HG03066 (cell line): ENCODE measurements at regions not wholly inside any gene's neighbourhood (a gene's known extent, or its start where the extent isn't known, plus 50 kb on each side); places are given as distances from the start of the nearest gene placed in this dataset.

Experiments
- ATAC-seq: cut with Tn5 transposase; IDR thresholded peaks from one replicate; pipeline ENCODE4 v1.9.1; 2021; ENCODE audit warnings: low read depth; ENCODE audit not compliant: unreplicated experiment

GRCh38 chr10:121405096-121405495, 193.1 kb downstream of the FGFR2 start:
- no peak for ATAC-seq

GRCh38 chr10:121405549-121405948, 192.7 kb downstream of the FGFR2 start:
- ATAC-seq = no peak

GRCh38 chr10:121405953-121406352, 192.3 kb downstream of the FGFR2 start:
- ATAC-seq = no peak

GRCh38 chr10:121406823-121407545, 191.3 kb downstream of the FGFR2 start:
- ATAC-seq = no peak

GRCh38 chr10:121409466-121410104, 188.7 kb downstream of the FGFR2 start:
- ATAC-seq = no peak

- ATAC-seq = no peak
These were observed 187.2 kb downstream of the FGFR2 start for GRCh38 chr10:121411004-121411403.

GRCh38 chr10:121413951-121414350, 184.3 kb downstream of the FGFR2 start:
- no peak for ATAC-seq

GRCh38 chr10:121414366-121415062, 183.7 kb downstream of the FGFR2 start:
- no peak for ATAC-seq

GRCh38 chr10:121415063-121415399, 183.2 kb downstream of the FGFR2 start:
- no peak for ATAC-seq

GRCh38 chr10:121416071-121416470, 182.2 kb downstream of the FGFR2 start:
- no peak for ATAC-seq

GRCh38 chr10:121417298-121417697, 180.9 kb downstream of the FGFR2 start:
- ATAC-seq = no peak

GRCh38 chr10:121418126-121418777, 180.0 kb downstream of the FGFR2 start:
- ATAC-seq = no peak

GRCh38 chr10:121420006-121420405, 178.2 kb downstream of the FGFR2 start:
- ATAC-seq = no peak

- ATAC-seq = no peak
These were observed 176.1 kb downstream of the FGFR2 start for GRCh38 chr10:121422096-121422495.

- ATAC-seq = no peak
These were observed 172.6 kb downstream of the FGFR2 start for GRCh38 chr10:121425623-121426022.

GRCh38 chr10:121426307-121426706, 171.9 kb downstream of the FGFR2 start:
- ATAC-seq = no peak
